HG02973 (cell line): ENCODE measurements at regions not wholly inside any gene's neighbourhood (a gene's known extent, or its start where the extent isn't known, plus 50 kb on each side); places are given as distances from the start of the nearest gene placed in this dataset.
"Not testable (repeated sequence)": the region's sequence is repeated elsewhere in the genome, so short reads cannot be mapped to it uniquely, and the experiment has no call there.

Experiments
- ATAC-seq: cut with Tn5 transposase; IDR thresholded peaks from one replicate; pipeline ENCODE4 v1.9.1; 2021; ENCODE audit warnings: moderate library complexity; ENCODE audit not compliant: unreplicated experiment

DNA sequence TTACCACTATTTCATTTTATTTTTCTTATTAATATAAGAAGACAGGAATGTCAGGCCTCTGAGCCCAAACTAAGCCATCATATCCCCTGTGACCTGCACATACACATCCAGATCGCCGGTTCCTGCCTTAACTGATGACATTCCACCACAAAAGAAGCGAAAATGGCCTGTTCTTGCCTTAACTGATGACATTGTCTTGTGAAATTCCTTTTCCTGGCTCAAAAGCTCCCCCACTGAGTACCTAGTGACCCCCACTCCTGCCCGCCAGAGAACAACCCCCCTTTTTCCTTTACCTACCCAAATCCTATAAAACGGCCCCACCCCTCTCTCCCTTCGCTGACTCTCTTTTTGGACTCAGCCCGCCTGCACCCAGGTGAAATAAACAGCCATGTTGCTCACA, 77.8 kb upstream of the FANCL start:
- ATAC-seq, result not testable (repeated sequence)

DNA sequence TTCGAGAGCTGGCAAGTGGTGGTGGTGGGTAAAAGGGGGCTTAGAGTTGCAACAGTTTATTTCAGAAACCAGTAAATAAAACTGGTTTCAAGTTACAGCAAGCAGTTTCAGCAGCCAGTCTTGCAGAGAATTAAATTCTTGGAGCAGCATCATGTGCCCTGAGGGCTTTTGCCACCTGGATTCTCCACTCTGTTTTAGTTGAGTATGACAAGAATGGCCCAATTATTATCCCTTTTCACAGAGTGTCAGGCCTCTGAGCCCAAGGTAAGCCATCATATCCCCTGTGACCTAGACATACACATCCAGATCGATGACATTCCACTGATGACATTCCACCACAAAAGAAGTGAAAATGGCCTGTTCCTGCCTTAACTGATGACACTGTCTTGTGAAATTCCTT, 72.8 kb upstream of the FANCL start:
- no peak for ATAC-seq

DNA sequence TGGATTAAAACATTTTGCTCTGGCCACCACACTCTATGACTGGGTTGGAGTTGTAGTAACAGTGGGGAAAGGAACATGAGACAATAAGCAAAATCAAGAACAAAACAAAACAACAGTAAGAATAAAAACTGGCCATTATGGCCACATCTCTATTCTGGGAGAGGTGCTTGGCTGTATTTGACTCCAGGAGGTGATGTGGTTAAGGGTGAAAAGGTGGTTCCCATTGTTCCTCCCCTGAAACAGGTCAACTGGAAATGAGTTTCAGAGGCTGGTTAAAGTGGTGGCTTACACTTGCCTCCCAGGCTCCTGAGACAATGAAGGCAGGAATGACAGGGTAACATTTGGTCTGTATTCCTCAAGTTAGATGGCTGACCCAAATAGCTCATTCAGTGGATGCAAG, 67.3 kb upstream of the FANCL start:
- no peak for ATAC-seq

DNA sequence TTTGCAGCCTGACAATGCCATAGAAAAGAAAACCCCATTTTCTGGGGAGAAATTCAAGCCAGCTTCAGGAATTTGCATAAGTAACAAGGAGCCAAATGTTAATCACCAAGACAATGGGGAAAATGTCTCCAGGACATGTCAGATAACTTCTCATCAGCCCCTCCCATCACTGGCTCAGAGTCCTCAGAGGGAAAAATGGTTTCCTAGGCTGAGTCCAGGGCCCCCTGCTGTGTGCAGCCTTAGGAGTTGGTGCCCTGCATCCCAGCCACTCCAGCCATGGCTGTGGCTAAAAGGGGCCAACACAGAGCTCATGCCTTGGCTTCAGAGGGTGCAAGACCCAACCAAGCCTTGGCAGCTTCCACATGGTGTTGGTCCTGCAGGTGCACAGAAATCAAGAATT, 63.7 kb upstream of the FANCL start:
- no peak for ATAC-seq

DNA sequence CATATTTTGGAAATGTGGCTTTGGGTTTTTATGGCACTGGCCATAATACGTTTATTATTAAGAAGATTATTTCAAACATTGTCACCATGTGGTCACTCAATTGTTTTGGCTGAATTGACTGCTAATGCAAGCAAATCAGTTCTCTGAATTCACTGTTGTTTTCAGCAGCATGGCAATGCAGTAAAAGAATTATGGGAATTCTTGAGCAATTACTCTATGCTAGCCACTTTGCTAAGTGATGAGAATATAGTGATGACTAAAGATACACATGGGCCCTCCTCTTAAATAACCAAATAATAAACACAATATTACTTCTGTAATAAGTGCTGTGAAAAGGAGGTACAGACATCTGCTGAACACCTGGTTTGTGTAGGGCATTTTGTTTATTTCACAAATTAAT, 58.0 kb upstream of the FANCL start:
- ATAC-seq, result no peak

DNA sequence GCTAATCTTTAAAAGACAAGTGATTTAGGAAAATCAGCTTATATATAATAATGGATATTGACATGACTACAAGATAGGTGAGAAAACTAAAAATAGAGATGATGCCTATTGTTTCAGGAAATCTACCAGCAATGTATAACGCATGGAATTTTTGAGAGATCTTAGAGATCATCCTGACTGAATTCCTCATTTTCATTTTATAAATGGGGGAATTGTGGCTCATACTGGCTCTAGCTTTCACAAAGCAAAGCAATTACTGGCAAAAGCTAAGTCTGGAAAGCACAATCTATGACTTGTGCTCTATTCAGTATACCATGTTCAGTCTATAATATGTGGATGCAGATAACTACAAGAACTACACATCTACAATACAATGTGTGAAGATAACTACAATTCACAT, 51.9 kb upstream of the FANCL start:
- ATAC-seq, result no peak

DNA sequence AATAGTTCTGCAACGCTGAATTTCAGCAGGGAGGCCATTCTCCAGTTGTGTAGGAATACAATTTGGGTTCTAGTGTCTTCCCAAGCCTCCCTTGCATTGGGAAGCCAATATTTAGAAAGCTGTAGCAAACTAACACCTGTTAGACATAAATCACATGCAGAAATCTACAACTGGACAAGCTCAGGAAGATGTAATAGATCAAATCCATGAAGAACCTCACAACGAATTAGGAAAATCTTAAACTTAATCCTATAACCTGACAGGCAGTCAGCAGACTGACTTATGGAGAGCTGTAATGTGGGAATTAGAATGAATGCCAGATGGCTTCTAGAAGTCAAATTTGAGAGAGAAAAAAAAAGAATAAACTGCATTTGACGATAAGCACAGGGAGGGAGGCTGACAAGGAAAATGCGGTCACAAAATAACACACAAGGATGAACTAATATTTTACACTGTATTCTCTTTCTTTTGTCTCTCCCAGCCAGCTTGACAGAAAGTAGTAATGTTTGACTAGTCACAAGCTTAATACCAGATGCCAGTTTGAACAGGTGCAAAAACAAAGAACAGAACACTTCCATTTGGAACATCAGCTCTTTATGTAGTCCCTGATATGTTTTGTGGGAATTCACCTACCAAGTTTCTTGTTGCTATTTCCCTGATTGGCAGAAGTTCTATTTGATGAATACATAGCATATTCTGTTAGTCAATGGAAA, 50.8 kb upstream of the FANCL start:
- no peak for ATAC-seq
